ENCODE measurements at regions not wholly inside any gene's neighbourhood (a gene's known extent, or its start where the extent isn't known, plus 50 kb on each side); places are given as distances from the start of the nearest gene placed in this dataset.

DNA sequence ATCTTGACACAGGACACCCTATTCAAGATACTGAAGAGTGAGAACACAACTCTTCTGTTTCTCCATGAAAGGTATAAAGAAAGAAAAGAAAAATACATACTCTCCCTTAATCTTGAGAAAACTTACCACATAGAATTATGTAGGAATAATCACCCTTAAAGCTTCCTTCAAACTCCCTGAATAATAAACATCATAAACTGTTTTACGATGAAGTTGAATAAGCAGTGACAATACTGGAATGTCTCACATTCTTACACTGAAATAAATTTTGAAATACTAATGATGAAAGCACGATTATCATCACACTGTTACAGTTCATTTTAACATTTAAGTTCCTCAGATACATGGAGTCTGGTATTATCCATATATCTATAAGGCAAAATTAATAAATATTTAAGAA, 306.2 kb downstream of the IPMK start:
- Histone ChIP-seq H3K9me3 (ENCODE audit: low read depth) (no peaks in the 10 kb centered on the region), H3K36me3 (ENCODE audit: low read depth) (no peaks in the 10 kb centered on the region), H3K9ac (no peak overlapping the region), H3K9me2 (ENCODE audit: insufficient read depth) (no peaks in the 10 kb centered on the region), H2AFZ (no peak overlapping the region), H4K20me1 (ENCODE audit: insufficient read depth) (no peaks in the 10 kb centered on the region), H3K79me2 (ENCODE audit: insufficient read depth) (no peaks in the 10 kb centered on the region), H3K27ac (no peak overlapping the region), H3K4me2 (ENCODE audit: unreplicated experiment) (peak overlapping the region; percentile 21), H3K4me1 (ENCODE audit: insufficient read depth) (peaks cover 27% of the 10 kb centered on the region), H3K27me3 (replicated peaks; ENCODE audit: insufficient read depth) (no peaks in the 10 kb centered on the region), H3F3A (ENCODE audit: insufficient read depth) (peaks cover 8% of the 10 kb centered on the region; the same call in 1 of the 2 replicates), H3K4me3 (no peak overlapping the region)
- 23 to 25% methylated on average over 2 of the region's 2 CpGs for WGBS, 2 experiments (ENCODE audit: low coverage in 1 of 2, low lambda C conversion rate in 2 of 2, missing lambda C conversion rate in 2 of 2)
- DNase-seq: no peak
- TF ChIP-seq EZH2 (IDR thresholded peaks at IDR 0.05; ENCODE audit: insufficient read depth, poor library complexity, severe bottlenecking) (no peak), EZH2phosphoT487 (IDR thresholded peaks at IDR 0.05; ENCODE audit: insufficient read depth, low read depth) (no peak)
- in situ Hi-C loops (cut with MboI): no loop called here

DNA sequence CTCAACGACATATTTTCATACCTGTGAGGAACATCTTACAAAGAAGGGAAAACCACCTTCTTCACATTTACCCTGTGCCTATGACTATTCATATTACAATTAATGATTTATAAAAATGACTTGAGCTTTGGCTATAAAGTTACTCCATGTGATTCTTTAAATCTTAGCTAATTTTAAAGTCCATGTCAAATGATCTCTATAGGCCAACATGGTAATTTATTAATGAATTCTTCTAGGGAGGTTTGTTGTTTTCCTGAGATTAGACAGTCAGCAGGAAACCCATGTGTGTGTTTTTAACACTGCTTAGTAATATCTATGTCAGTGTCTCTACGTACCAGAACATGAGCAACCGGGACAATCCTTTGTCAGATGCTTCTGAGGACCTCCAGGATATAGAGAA, 307.3 kb downstream of the IPMK start:
- peak; percentile 31 for DNase-seq
- Histone ChIP-seq H3K4me3 (no peak overlapping the region), H3K79me2 (ENCODE audit: insufficient read depth) (no peaks in the 10 kb centered on the region), H3K9me2 (ENCODE audit: insufficient read depth) (no peaks in the 10 kb centered on the region), H3K9ac (no peak overlapping the region), H3F3A (ENCODE audit: insufficient read depth) (peaks cover 12% of the 10 kb centered on the region; the same call in 1 of the 2 replicates), H4K20me1 (ENCODE audit: insufficient read depth) (no peaks in the 10 kb centered on the region), H3K36me3 (ENCODE audit: low read depth) (no peaks in the 10 kb centered on the region), H3K9me3 (ENCODE audit: low read depth) (no peaks in the 10 kb centered on the region), H3K27me3 (replicated peaks; ENCODE audit: insufficient read depth) (no peaks in the 10 kb centered on the region), H3K4me2 (ENCODE audit: unreplicated experiment) (no peak overlapping the region), H3K27ac (no peak overlapping the region), H2AFZ (no peak overlapping the region), H3K4me1 (ENCODE audit: insufficient read depth) (peaks cover 28% of the 10 kb centered on the region)
- 19 to 28% methylated on average over 3 of the region's 3 CpGs for WGBS, 2 experiments (ENCODE audit: low coverage in 1 of 2, low lambda C conversion rate in 2 of 2, missing lambda C conversion rate in 2 of 2)
- TF ChIP-seq EZH2phosphoT487 (IDR thresholded peaks at IDR 0.05; ENCODE audit: insufficient read depth, low read depth) (no peak), EZH2 (IDR thresholded peaks at IDR 0.05; ENCODE audit: insufficient read depth, poor library complexity, severe bottlenecking) (no peak)
- in situ Hi-C loops (cut with MboI): no loop called here

DNA sequence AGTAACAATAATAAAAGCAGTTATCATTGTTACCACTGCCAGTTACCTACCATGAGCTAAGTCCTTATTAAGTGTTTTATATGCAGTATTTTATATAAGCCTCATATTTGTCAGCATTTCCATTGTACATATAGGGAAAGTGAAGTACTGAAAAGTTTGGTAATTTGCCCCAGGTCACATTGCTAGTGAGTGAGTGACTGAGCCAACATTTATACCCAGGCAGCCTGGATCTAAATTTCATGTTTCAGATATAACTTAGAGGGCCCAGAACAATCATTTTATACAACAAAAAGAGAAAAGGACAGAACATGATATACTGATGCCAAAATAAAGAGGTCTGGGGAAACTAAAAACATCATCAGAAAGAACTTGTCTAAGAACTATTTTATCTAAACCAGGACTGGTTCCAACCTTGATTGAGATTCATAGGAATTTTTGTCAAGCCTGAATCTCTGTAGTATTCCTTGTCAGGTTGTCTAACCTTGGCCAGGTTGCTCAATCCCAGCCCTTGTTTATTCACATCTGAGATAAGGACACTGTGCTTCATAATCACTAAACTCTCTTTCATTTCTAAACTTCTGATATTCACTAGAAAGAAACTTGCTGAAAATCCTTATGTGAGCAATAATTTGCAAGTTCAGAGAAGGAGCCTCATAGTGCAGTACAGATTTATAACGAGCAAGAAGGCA, 308.2 kb downstream of the IPMK start:
- Histone ChIP-seq H3K79me2 (ENCODE audit: insufficient read depth) (no peaks in the 10 kb centered on the region), H3K9me2 (ENCODE audit: insufficient read depth) (no peaks in the 10 kb centered on the region), H3K9me3 (ENCODE audit: low read depth) (no peaks in the 10 kb centered on the region), H3K4me3 (no peak overlapping the region), H3F3A (ENCODE audit: insufficient read depth) (peaks cover 15% of the 10 kb centered on the region; the same call in 1 of the 2 replicates), H3K4me2 (ENCODE audit: unreplicated experiment) (no peak overlapping the region), H3K36me3 (ENCODE audit: low read depth) (no peaks in the 10 kb centered on the region), H3K27me3 (replicated peaks; ENCODE audit: insufficient read depth) (no peaks in the 10 kb centered on the region), H3K4me1 (ENCODE audit: insufficient read depth) (peaks cover 31% of the 10 kb centered on the region), H2AFZ (no peak overlapping the region), H3K27ac (no peak overlapping the region), H3K9ac (no peak overlapping the region), H4K20me1 (ENCODE audit: insufficient read depth) (no peaks in the 10 kb centered on the region)
- no peak for DNase-seq
- TF ChIP-seq EZH2 (IDR thresholded peaks at IDR 0.05; ENCODE audit: insufficient read depth, poor library complexity, severe bottlenecking) (no peak), EZH2phosphoT487 (IDR thresholded peaks at IDR 0.05; ENCODE audit: insufficient read depth, low read depth) (no peak)
- in situ Hi-C loops (cut with MboI): no loop called here
- WGBS, 2 experiments (ENCODE audit: low coverage in 1 of 2, low lambda C conversion rate in 2 of 2, missing lambda C conversion rate in 2 of 2): 32 to 38% methylated on average over 1 of the region's 1 CpG

DNA sequence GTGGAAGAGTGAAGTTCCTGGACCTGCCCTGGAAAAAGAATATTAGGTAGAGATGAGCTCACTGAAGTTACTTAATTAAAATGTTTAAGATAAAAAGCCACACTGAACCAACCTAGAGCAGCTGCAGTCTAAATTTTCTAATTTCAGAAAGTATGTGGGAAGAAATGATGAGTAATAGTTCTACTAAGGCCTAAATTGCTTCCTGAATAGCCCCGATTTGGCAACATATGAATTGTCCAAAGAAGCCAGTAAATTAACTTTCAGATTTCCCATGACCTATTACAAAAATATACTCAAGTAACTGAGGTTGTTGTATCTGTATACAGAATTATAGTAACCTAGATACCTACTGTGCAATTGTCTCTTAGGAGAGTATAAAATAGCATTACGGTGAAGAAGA, 312.6 kb downstream of the IPMK start:
- H3F3A ChIP-seq (ENCODE audit: insufficient read depth): peaks cover 12% of the 10 kb centered on the region; the same call in 1 of the 2 replicates
- no peak overlapping the region for H3K4me3 ChIP-seq
- no peak overlapping the region for H2AFZ ChIP-seq
- H3K9ac ChIP-seq: peak overlapping the region; percentile 13; the same call in 1 of the 2 replicates
- DNase-seq: peak; percentile 80
- no peaks in the 10 kb centered on the region for H4K20me1 ChIP-seq (ENCODE audit: insufficient read depth)
- H3K79me2 ChIP-seq (ENCODE audit: insufficient read depth): no peaks in the 10 kb centered on the region
- H3K27ac ChIP-seq: peak overlapping the region; percentile 41
- H3K9me3 ChIP-seq (ENCODE audit: low read depth): no peaks in the 10 kb centered on the region
- H3K4me1 ChIP-seq (ENCODE audit: insufficient read depth): peaks cover 25% of the 10 kb centered on the region
- H3K4me2 ChIP-seq (ENCODE audit: unreplicated experiment): peak overlapping the region; percentile 16
- no peaks in the 10 kb centered on the region for H3K36me3 ChIP-seq (ENCODE audit: low read depth)
- WGBS, 2 experiments (ENCODE audit: low coverage in 1 of 2, low lambda C conversion rate in 2 of 2, missing lambda C conversion rate in 2 of 2): 26 to 30% methylated on average over 2 of the region's 2 CpGs
- no peaks in the 10 kb centered on the region for H3K9me2 ChIP-seq (ENCODE audit: insufficient read depth)
- TF ChIP-seq EZH2phosphoT487 (IDR thresholded peaks at IDR 0.05; ENCODE audit: insufficient read depth, low read depth): no peak
- no peak for TF ChIP-seq EZH2 (IDR thresholded peaks at IDR 0.05; ENCODE audit: insufficient read depth, poor library complexity, severe bottlenecking)
- in situ Hi-C loops (cut with MboI): no loop called here
- no peaks in the 10 kb centered on the region for H3K27me3 ChIP-seq (replicated peaks; ENCODE audit: insufficient read depth)
